ENCODE measurements at regions not wholly inside any gene's neighbourhood (a gene's known extent, or its start where the extent isn't known, plus 50 kb on each side); places are given as distances from the start of the nearest gene placed in this dataset.

DNA sequence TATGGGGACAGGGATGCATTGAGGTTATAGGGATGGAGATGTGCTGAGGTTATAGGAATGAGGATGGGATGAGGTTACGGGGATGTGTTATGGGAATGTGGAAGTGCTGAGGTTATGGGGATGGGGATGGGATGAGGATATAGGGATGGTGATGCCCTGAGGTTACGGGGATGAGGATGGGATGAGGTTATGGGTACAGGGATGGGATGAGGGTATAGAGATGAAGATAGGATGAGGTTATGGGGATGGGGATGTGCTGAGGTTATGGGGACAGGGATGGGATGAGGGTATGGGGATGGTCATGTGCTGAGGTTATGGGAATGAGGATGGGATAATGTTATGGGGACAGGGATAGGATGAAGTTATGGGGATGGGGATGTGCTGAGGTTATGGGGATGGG is 542.8 kb downstream of the CDH26 start:
- TF ChIP-seq, protein P1, sequence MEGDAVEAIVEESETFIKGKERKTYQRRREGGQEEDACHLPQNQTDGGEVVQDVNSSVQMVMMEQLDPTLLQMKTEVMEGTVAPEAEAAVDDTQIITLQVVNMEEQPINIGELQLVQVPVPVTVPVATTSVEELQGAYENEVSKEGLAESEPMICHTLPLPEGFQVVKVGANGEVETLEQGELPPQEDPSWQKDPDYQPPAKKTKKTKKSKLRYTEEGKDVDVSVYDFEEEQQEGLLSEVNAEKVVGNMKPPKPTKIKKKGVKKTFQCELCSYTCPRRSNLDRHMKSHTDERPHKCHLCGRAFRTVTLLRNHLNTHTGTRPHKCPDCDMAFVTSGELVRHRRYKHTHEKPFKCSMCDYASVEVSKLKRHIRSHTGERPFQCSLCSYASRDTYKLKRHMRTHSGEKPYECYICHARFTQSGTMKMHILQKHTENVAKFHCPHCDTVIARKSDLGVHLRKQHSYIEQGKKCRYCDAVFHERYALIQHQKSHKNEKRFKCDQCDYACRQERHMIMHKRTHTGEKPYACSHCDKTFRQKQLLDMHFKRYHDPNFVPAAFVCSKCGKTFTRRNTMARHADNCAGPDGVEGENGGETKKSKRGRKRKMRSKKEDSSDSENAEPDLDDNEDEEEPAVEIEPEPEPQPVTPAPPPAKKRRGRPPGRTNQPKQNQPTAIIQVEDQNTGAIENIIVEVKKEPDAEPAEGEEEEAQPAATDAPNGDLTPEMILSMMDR (IDR thresholded peaks at IDR 0.05): no peak
- ATAC-seq (no peak), DNase-seq (no peak)
- no peaks in the 10 kb centered on the region for H3K4me1 ChIP-seq (ENCODE audit: low read depth)
- no peak overlapping the region for H3K4me3 ChIP-seq
- H3K9me3 ChIP-seq: no peaks in the 10 kb centered on the region
- no peaks in the 10 kb centered on the region for H3K36me3 ChIP-seq (ENCODE audit: low read depth)
- intact Hi-C loops (cut with DNase I, micrococcal nuclease): no loop called here

DNA sequence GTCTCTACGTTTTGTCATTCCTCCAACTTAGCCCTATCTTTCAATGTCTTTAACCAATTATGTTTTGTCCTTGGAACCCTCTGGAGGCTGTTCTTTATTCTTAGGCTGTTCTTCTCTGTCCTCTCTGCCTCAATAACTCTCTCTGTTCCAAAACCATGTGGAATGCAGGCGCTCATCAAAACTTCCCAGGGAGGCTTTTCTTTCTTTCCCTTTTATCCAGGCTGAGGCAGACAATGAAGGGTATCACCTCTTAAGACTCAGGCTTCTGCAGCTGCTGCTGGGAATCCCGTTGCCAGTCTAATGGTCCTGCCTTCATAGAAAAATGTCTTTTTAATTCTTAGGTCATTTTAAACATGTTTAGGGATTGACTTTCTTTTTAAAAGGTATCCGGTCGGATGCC is 544.7 kb downstream of the CDH26 start:
- no peaks in the 10 kb centered on the region for H3K36me3 ChIP-seq (ENCODE audit: low read depth)
- ATAC-seq: no peak
- no peak for DNase-seq
- H3K4me1 ChIP-seq (ENCODE audit: low read depth): no peaks in the 10 kb centered on the region
- intact Hi-C loops (cut with DNase I, micrococcal nuclease): no loop called here
- no peak overlapping the region for H3K4me3 ChIP-seq
- TF ChIP-seq, protein P1 (IDR thresholded peaks at IDR 0.05): no peak
- no peaks in the 10 kb centered on the region for H3K9me3 ChIP-seq

DNA sequence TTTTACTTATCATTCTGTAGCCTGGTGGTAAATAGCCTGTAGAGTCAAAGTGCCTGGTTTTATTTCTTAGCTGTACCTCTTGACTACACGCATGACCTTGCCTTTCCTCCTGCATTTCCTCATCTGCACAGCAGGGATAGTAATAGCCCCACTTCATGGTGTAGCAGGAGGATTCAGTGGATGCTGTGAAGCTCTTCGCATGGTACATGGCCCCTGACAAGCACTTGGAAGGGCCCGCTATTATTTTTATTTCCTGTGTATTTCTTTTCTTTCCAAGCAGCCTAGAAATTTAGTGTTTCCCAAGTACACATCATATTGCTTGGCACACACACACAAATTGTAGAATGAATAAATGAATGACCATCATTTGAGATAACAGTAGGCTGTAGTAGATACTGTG is 547.2 kb downstream of the CDH26 start:
- Histone ChIP-seq H3K4me3 (no peak overlapping the region), H3K36me3 (ENCODE audit: low read depth) (no peaks in the 10 kb centered on the region), H3K9me3 (no peaks in the 10 kb centered on the region), H3K4me1 (ENCODE audit: low read depth) (no peaks in the 10 kb centered on the region)
- ATAC-seq (no peak), DNase-seq (no peak)
- intact Hi-C loops (cut with DNase I, micrococcal nuclease): no loop called here
- TF ChIP-seq, protein P1 (IDR thresholded peaks at IDR 0.05): no peak

DNA sequence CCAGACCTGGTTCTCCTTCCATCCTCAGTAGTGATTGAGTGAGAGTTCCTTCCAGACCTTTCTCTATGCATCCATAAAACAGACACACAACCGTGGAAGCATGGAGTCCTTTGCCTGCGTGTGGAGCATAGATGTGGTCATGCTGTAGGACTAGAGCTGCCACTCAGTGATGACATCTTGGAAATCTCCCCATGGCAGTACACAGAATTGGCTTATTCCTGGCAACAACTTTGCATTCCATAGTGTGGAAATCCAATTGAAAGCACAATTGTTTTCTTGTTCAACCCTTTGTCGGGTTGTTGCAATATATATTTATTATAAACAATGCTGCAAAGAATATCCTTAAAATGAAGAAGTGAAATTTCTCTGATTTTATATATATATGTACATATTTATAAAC is 547.8 kb downstream of the CDH26 start:
- no peak for ATAC-seq
- TF ChIP-seq, protein P1 (IDR thresholded peaks at IDR 0.05): no peak
- no peak for DNase-seq
- no peak overlapping the region for H3K4me3 ChIP-seq
- H3K9me3 ChIP-seq: no peaks in the 10 kb centered on the region
- H3K4me1 ChIP-seq (ENCODE audit: low read depth): no peaks in the 10 kb centered on the region
- intact Hi-C loops (cut with DNase I, micrococcal nuclease): no loop called here
- no peaks in the 10 kb centered on the region for H3K36me3 ChIP-seq (ENCODE audit: low read depth)

DNA sequence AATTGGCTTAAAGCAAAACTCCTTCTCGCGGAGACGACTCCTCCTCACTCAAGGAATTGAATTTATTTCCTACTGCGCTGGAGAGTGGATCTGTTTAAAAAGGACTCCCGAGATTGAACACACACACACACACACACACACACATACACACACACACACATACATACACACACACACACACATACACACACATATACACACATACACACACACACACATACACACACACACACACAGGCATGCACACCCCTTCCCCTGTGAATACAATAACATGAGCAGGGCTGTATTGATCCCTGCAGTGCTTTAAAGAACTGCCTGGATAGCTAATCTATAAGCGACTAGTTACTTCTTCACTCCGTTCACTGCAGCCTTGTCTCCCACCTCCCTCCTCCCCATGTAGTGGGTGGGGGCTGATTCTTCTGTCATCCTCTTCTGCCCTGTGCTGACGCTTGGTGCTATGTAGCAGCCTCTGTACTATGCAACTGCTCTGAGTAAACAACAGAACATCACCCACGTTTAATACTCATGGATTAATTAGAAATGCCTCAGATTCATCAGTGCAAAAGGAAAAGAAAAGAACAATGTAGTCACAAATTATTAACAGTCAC is 549.0 kb downstream of the CDH26 start:
- ATAC-seq: no peak
- intact Hi-C loops (cut with DNase I, micrococcal nuclease): no loop called here
- no peak for DNase-seq
- TF ChIP-seq, protein P1 (IDR thresholded peaks at IDR 0.05): no peak
- Histone ChIP-seq H3K4me3 (no peak overlapping the region), H3K4me1 (ENCODE audit: low read depth) (no peaks in the 10 kb centered on the region), H3K9me3 (no peaks in the 10 kb centered on the region), H3K36me3 (ENCODE audit: low read depth) (no peaks in the 10 kb centered on the region)

DNA sequence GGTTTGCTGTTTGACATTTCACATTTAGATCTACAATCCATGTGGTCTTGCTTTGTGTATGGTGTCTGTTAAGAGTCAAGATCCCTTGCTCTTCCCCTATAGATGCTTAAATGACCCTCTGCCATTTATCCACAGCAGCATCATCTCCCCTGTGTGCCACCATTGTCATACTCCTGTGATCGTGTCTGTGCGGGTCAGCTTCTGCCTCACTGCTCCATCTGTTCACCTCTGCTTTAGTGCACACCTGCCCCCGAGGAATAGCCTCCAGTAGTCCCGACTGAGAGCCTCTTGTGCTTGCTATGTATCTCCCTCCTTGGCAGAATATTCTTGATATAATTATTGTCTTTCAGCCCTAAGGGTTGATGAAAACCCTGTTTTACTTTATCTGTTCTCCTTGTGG is 551.2 kb downstream of the CDH26 start:
- ATAC-seq (no peak), DNase-seq (no peak)
- no peaks in the 10 kb centered on the region for H3K4me1 ChIP-seq (ENCODE audit: low read depth)
- H3K4me3 ChIP-seq: no peak overlapping the region
- TF ChIP-seq, protein P1 (IDR thresholded peaks at IDR 0.05): no peak
- intact Hi-C loops (cut with DNase I, micrococcal nuclease): no loop called here
- no peaks in the 10 kb centered on the region for H3K36me3 ChIP-seq (ENCODE audit: low read depth)
- peaks cover 2% of the 10 kb centered on the region for H3K9me3 ChIP-seq
